ENCODE measurements at regions not wholly inside any gene's neighbourhood (a gene's known extent, or its start where the extent isn't known, plus 50 kb on each side); places are given as distances from the start of the nearest gene placed in this dataset.

GRCh38 chr5:166329149-166329800, 1962.2 kb upstream of the WWC1 start:
- H3K9me3 Mint-ChIP-seq: peaks cover 11% of the 10 kb centered on the region
- H3K27ac Mint-ChIP-seq: no peak overlapping the region
- DNase-seq (ENCODE audit: low spot score): no peak
- no peak overlapping the region for H3K4me3 Mint-ChIP-seq
- H3K4me1 Mint-ChIP-seq (ENCODE audit: low read depth): no peaks in the 10 kb centered on the region
- H3K27me3 Mint-ChIP-seq (ENCODE audit: low read depth): no peaks in the 10 kb centered on the region
- no peaks in the 10 kb centered on the region for H3K36me3 Mint-ChIP-seq (ENCODE audit: low read depth)

- DNase-seq (ENCODE audit: low spot score): no peak
- H3K9me3 Mint-ChIP-seq: peaks cover 16% of the 10 kb centered on the region
- H3K27me3 Mint-ChIP-seq (ENCODE audit: low read depth): no peaks in the 10 kb centered on the region
- no peak overlapping the region for H3K27ac Mint-ChIP-seq
- no peak overlapping the region for H3K4me3 Mint-ChIP-seq
- H3K36me3 Mint-ChIP-seq (ENCODE audit: low read depth): no peaks in the 10 kb centered on the region
- no peaks in the 10 kb centered on the region for H3K4me1 Mint-ChIP-seq (ENCODE audit: low read depth)
Measured at GRCh38 chr5:166330036-166330435, 1961.4 kb upstream of the WWC1 start.

- no peaks in the 10 kb centered on the region for H3K4me1 Mint-ChIP-seq (ENCODE audit: low read depth)
- H3K36me3 Mint-ChIP-seq (ENCODE audit: low read depth): no peaks in the 10 kb centered on the region
- no peaks in the 10 kb centered on the region for H3K27me3 Mint-ChIP-seq (ENCODE audit: low read depth)
- no peak overlapping the region for H3K27ac Mint-ChIP-seq
- peaks cover 28% of the 10 kb centered on the region for H3K9me3 Mint-ChIP-seq
- H3K4me3 Mint-ChIP-seq: no peak overlapping the region
- DNase-seq (ENCODE audit: low spot score): no peak
Measured at GRCh38 chr5:166331521-166331920, 1959.9 kb upstream of the WWC1 start.

GRCh38 chr5:166338801-166339200, 1952.6 kb upstream of the WWC1 start:
- Mint-ChIP-seq H3K4me3 (no peak overlapping the region), H3K27me3 (ENCODE audit: low read depth) (no peaks in the 10 kb centered on the region), H3K36me3 (ENCODE audit: low read depth) (no peaks in the 10 kb centered on the region), H3K4me1 (ENCODE audit: low read depth) (no peaks in the 10 kb centered on the region), H3K27ac (no peak overlapping the region), H3K9me3 (peaks cover 42% of the 10 kb centered on the region)
- DNase-seq (ENCODE audit: low spot score): no peak

GRCh38 chr5:166340039-166340438, 1951.4 kb upstream of the WWC1 start:
- no peak for DNase-seq (ENCODE audit: low spot score)
- Mint-ChIP-seq H3K27me3 (ENCODE audit: low read depth) (no peaks in the 10 kb centered on the region), H3K27ac (no peak overlapping the region), H3K4me3 (no peak overlapping the region), H3K36me3 (ENCODE audit: low read depth) (no peaks in the 10 kb centered on the region), H3K4me1 (ENCODE audit: low read depth) (no peaks in the 10 kb centered on the region), H3K9me3 (peaks cover 38% of the 10 kb centered on the region)

GRCh38 chr5:166341740-166342337, 1949.6 kb upstream of the WWC1 start:
- Mint-ChIP-seq H3K27ac (no peak overlapping the region), H3K9me3 (peaks cover 22% of the 10 kb centered on the region)

GRCh38 chr5:166342402-166342801, 1949.0 kb upstream of the WWC1 start:
- no peak for DNase-seq (ENCODE audit: low spot score)
- Mint-ChIP-seq H3K4me3 (no peak overlapping the region), H3K27me3 (ENCODE audit: low read depth) (no peaks in the 10 kb centered on the region), H3K36me3 (ENCODE audit: low read depth) (no peaks in the 10 kb centered on the region), H3K27ac (no peak overlapping the region), H3K9me3 (peaks cover 21% of the 10 kb centered on the region), H3K4me1 (ENCODE audit: low read depth) (no peaks in the 10 kb centered on the region)

More at GRCh38 chr5:166341740-166342337, 1949.6 kb upstream of the WWC1 start:
- Mint-ChIP-seq H3K4me3 (no peak overlapping the region), H3K27me3 (ENCODE audit: low read depth) (no peaks in the 10 kb centered on the region), H3K4me1 (ENCODE audit: low read depth) (no peaks in the 10 kb centered on the region), H3K36me3 (ENCODE audit: low read depth) (no peaks in the 10 kb centered on the region)
- no peak for DNase-seq (ENCODE audit: low spot score)

GRCh38 chr5:166346726-166347374, 1944.6 kb upstream of the WWC1 start:
- no peak overlapping the region for H3K27ac Mint-ChIP-seq
- no peak for DNase-seq (ENCODE audit: low spot score)
- H3K4me1 Mint-ChIP-seq (ENCODE audit: low read depth): no peaks in the 10 kb centered on the region
- H3K4me3 Mint-ChIP-seq: no peak overlapping the region
- peaks cover 33% of the 10 kb centered on the region for H3K9me3 Mint-ChIP-seq
- no peaks in the 10 kb centered on the region for H3K27me3 Mint-ChIP-seq (ENCODE audit: low read depth)
- no peaks in the 10 kb centered on the region for H3K36me3 Mint-ChIP-seq (ENCODE audit: low read depth)

GRCh38 chr5:166349046-166349445, 1942.4 kb upstream of the WWC1 start:
- H3K4me1 Mint-ChIP-seq (ENCODE audit: low read depth): no peaks in the 10 kb centered on the region
- H3K27me3 Mint-ChIP-seq (ENCODE audit: low read depth): no peaks in the 10 kb centered on the region
- peaks cover 27% of the 10 kb centered on the region for H3K9me3 Mint-ChIP-seq
- no peak overlapping the region for H3K4me3 Mint-ChIP-seq
- H3K27ac Mint-ChIP-seq: no peak overlapping the region
- H3K36me3 Mint-ChIP-seq (ENCODE audit: low read depth): no peaks in the 10 kb centered on the region
- DNase-seq (ENCODE audit: low spot score): no peak

- Mint-ChIP-seq H3K27ac (no peak overlapping the region), H3K27me3 (ENCODE audit: low read depth) (no peaks in the 10 kb centered on the region), H3K9me3 (peaks cover 41% of the 10 kb centered on the region), H3K4me3 (no peak overlapping the region), H3K4me1 (ENCODE audit: low read depth) (no peaks in the 10 kb centered on the region), H3K36me3 (ENCODE audit: low read depth) (no peaks in the 10 kb centered on the region)
- DNase-seq (ENCODE audit: low spot score): no peak
Measured at GRCh38 chr5:166353580-166353979, 1937.9 kb upstream of the WWC1 start.

- Mint-ChIP-seq H3K4me3 (no peak overlapping the region), H3K27me3 (ENCODE audit: low read depth) (no peaks in the 10 kb centered on the region), H3K27ac (no peak overlapping the region), H3K9me3 (peaks cover 42% of the 10 kb centered on the region), H3K36me3 (ENCODE audit: low read depth) (no peaks in the 10 kb centered on the region), H3K4me1 (ENCODE audit: low read depth) (no peaks in the 10 kb centered on the region)
- DNase-seq (ENCODE audit: low spot score): no peak
Measured at GRCh38 chr5:166354332-166354731, 1937.1 kb upstream of the WWC1 start.

GRCh38 chr5:166356096-166356495, 1935.3 kb upstream of the WWC1 start:
- Mint-ChIP-seq H3K27ac (no peak overlapping the region), H3K9me3 (peaks cover 42% of the 10 kb centered on the region), H3K27me3 (ENCODE audit: low read depth) (no peaks in the 10 kb centered on the region), H3K4me3 (no peak overlapping the region), H3K4me1 (ENCODE audit: low read depth) (no peaks in the 10 kb centered on the region), H3K36me3 (ENCODE audit: low read depth) (no peaks in the 10 kb centered on the region)
- DNase-seq (ENCODE audit: low spot score): no peak

GRCh38 chr5:166358127-166358830, 1933.2 kb upstream of the WWC1 start:
- H3K27me3 Mint-ChIP-seq (ENCODE audit: low read depth): no peaks in the 10 kb centered on the region
- H3K27ac Mint-ChIP-seq: no peak overlapping the region
- DNase-seq (ENCODE audit: low spot score): no peak
- peaks cover 41% of the 10 kb centered on the region for H3K9me3 Mint-ChIP-seq
- H3K4me3 Mint-ChIP-seq: no peak overlapping the region
- H3K4me1 Mint-ChIP-seq (ENCODE audit: low read depth): no peaks in the 10 kb centered on the region
- H3K36me3 Mint-ChIP-seq (ENCODE audit: low read depth): no peaks in the 10 kb centered on the region

- no peaks in the 10 kb centered on the region for H3K27me3 Mint-ChIP-seq (ENCODE audit: low read depth)
Measured at GRCh38 chr5:166363087-166363760, 1928.2 kb upstream of the WWC1 start.

More at GRCh38 chr5:166363087-166363760, 1928.2 kb upstream of the WWC1 start:
- Mint-ChIP-seq H3K36me3 (ENCODE audit: low read depth) (no peaks in the 10 kb centered on the region), H3K27ac (no peak overlapping the region), H3K4me1 (ENCODE audit: low read depth) (no peaks in the 10 kb centered on the region), H3K4me3 (no peak overlapping the region), H3K9me3 (peaks cover 32% of the 10 kb centered on the region)
- DNase-seq (ENCODE audit: low spot score): no peak
